ENCODE measurements at regions not wholly inside any gene's neighbourhood (a gene's known extent, or its start where the extent isn't known, plus 50 kb on each side); places are given as distances from the start of the nearest gene placed in this dataset.

DNA sequence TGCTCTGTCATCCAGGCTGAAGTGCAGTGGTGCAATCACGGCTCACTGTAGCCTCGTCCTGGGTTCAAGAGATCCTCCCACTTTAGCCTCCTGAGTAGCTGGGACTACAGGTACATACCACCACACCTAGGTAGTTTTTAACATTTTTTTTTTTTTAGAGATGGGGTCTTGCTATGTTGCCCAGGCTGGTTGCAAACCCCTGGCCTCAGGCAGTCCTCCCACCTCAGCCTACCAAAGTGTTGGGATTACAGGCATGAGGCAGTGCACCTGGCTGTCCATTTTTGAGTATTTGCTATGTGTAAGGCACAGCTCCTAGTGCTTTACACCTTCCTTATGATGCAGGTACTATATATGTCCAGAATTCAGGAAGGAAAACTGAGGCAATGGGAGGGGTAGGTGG lies 138.8 kb upstream of the ZNF536 start:
- TF ChIP-seq, protein P1, sequence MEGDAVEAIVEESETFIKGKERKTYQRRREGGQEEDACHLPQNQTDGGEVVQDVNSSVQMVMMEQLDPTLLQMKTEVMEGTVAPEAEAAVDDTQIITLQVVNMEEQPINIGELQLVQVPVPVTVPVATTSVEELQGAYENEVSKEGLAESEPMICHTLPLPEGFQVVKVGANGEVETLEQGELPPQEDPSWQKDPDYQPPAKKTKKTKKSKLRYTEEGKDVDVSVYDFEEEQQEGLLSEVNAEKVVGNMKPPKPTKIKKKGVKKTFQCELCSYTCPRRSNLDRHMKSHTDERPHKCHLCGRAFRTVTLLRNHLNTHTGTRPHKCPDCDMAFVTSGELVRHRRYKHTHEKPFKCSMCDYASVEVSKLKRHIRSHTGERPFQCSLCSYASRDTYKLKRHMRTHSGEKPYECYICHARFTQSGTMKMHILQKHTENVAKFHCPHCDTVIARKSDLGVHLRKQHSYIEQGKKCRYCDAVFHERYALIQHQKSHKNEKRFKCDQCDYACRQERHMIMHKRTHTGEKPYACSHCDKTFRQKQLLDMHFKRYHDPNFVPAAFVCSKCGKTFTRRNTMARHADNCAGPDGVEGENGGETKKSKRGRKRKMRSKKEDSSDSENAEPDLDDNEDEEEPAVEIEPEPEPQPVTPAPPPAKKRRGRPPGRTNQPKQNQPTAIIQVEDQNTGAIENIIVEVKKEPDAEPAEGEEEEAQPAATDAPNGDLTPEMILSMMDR (IDR thresholded peaks at IDR 0.05; ENCODE audit: unreplicated experiment), result no peak
- CTCF ChIA-PET, result no interaction called here
- Mint-ChIP-seq H3K36me3 (ENCODE audit: insufficient read depth, unreplicated experiment) (no peaks in the 10 kb centered on the region), H3K9me3 (ENCODE audit: low read depth, unreplicated experiment) (no peaks in the 10 kb centered on the region), H3K4me1 (ENCODE audit: low read depth, unreplicated experiment) (no peaks in the 10 kb centered on the region), H3K4me3 (ENCODE audit: low read depth, unreplicated experiment) (no peak overlapping the region), H3K27me3 (ENCODE audit: unreplicated experiment) (peaks cover 25% of the 10 kb centered on the region), H3K27ac (ENCODE audit: unreplicated experiment) (no peak overlapping the region)
- DNase-seq, result no peak
- no TSS peak for BruUV-seq (replicated peaks)
- intact Hi-C loops (cut with micrococcal nuclease; ENCODE audit: unreplicated experiment), result no loop called here

DNA sequence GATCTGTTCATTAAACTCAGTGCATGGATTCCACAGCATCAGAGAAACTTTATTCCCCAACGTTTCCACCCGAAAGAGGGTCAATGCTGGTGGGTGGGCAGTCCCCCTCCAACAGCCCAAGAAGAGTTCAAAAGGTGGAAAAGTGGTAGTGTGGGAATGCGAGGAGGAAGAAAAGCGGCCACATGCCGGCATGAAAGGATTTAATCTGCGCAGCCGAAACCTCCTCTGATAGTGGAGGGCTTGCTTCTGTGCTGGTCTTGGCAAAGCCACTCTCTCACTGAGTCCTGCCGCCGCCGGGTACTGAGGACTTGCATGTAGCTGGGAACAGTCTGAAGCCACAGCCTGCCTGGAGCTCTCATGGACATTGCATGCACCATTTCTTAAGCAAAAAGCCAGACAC lies 136.2 kb upstream of the ZNF536 start:
- Mint-ChIP-seq H3K36me3 (ENCODE audit: insufficient read depth, unreplicated experiment) (no peaks in the 10 kb centered on the region), H3K4me1 (ENCODE audit: low read depth, unreplicated experiment) (no peaks in the 10 kb centered on the region), H3K4me3 (ENCODE audit: low read depth, unreplicated experiment) (no peak overlapping the region), H3K27ac (ENCODE audit: unreplicated experiment) (no peak overlapping the region), H3K27me3 (ENCODE audit: unreplicated experiment) (peaks cover 21% of the 10 kb centered on the region), H3K9me3 (ENCODE audit: low read depth, unreplicated experiment) (peaks cover 2% of the 10 kb centered on the region)
- CTCF ChIA-PET, result no interaction called here
- BruUV-seq (replicated peaks), result no TSS peak
- TF ChIP-seq, protein P1 (IDR thresholded peaks at IDR 0.05; ENCODE audit: unreplicated experiment), result no peak
- intact Hi-C loops (cut with micrococcal nuclease; ENCODE audit: unreplicated experiment), result no loop called here
- no peak for DNase-seq

DNA sequence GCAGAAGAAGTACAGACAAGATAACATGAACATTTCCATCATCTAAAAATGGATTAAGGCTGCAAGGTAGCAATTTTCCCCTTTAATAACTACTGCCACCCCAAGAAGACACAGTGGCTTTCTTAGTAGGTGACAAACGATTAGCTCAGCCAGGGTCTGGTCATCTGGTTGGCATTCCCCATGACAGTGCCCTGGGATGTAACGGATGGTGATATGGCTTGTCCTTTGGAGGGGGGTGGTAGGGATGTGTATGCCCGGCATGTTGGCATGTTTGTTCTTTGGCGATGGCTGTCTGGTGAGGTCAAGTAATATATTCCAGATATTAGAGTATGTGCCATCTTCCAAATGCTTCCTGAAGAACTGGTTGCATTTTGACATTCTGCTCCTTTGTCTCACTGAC lies 135.6 kb upstream of the ZNF536 start:
- Mint-ChIP-seq H3K4me3 (ENCODE audit: low read depth, unreplicated experiment) (no peak overlapping the region), H3K27me3 (ENCODE audit: unreplicated experiment) (peaks cover 15% of the 10 kb centered on the region), H3K4me1 (ENCODE audit: low read depth, unreplicated experiment) (no peaks in the 10 kb centered on the region), H3K27ac (ENCODE audit: unreplicated experiment) (no peak overlapping the region), H3K36me3 (ENCODE audit: insufficient read depth, unreplicated experiment) (no peaks in the 10 kb centered on the region), H3K9me3 (ENCODE audit: low read depth, unreplicated experiment) (peaks cover 2% of the 10 kb centered on the region)
- TF ChIP-seq, protein P1 (IDR thresholded peaks at IDR 0.05; ENCODE audit: unreplicated experiment), result no peak
- no peak for DNase-seq
- no TSS peak for BruUV-seq (replicated peaks)
- CTCF ChIA-PET, result no interaction called here
- intact Hi-C loops (cut with micrococcal nuclease; ENCODE audit: unreplicated experiment), result no loop called here

DNA sequence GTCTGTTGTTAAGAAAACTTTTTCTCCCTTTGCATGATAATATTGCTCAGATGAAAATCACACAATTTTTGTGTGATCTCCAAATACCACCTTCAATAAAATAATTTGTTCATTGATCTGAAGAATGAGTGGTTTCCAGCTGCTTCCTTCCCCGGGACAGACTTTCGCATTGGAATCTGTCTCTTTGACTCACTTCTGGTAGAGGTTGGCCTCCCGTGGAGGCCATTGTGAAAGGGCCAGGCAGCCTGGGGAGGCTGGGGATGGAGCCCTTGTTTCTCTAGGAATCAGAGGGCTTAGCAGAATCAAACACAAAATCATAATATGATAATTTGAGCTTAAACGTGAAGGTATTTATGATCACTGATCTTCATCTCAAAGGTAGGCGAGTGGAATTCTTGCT lies 135.0 kb upstream of the ZNF536 start:
- CTCF ChIA-PET, result no interaction called here
- intact Hi-C loops (cut with micrococcal nuclease; ENCODE audit: unreplicated experiment), result no loop called here
- H3K4me3 Mint-ChIP-seq (ENCODE audit: low read depth, unreplicated experiment), result no peak overlapping the region
- DNase-seq, result no peak
- BruUV-seq (replicated peaks), result no TSS peak
- H3K36me3 Mint-ChIP-seq (ENCODE audit: insufficient read depth, unreplicated experiment), result no peaks in the 10 kb centered on the region
- no peaks in the 10 kb centered on the region for H3K4me1 Mint-ChIP-seq (ENCODE audit: low read depth, unreplicated experiment)
- peaks cover 2% of the 10 kb centered on the region for H3K9me3 Mint-ChIP-seq (ENCODE audit: low read depth, unreplicated experiment)
- peaks cover 10% of the 10 kb centered on the region for H3K27me3 Mint-ChIP-seq (ENCODE audit: unreplicated experiment)
- H3K27ac Mint-ChIP-seq (ENCODE audit: unreplicated experiment), result no peak overlapping the region
- TF ChIP-seq, protein P1 (IDR thresholded peaks at IDR 0.05; ENCODE audit: unreplicated experiment), result no peak

Data from Calu3 (cell line).